B cell (primary cell): ENCODE measurements at regions not wholly inside any gene's neighbourhood (a gene's known extent, or its start where the extent isn't known, plus 50 kb on each side); places are given as distances from the start of the nearest gene placed in this dataset.
"Not testable (repeated sequence)": the region's sequence is repeated elsewhere in the genome, so short reads cannot be mapped to it uniquely, and the experiment has no call there.

Experiments
- ATAC-seq: fragments of 200-7000 bp; cut with Tn5 transposase; one replicate; pipeline ENCODE4 v1.10.0; 2021; ENCODE audit warnings: low read depth, mild to moderate bottlenecking, moderate number of reproducible peaks, moderate library complexity
- CTCF ChIA-PET: fragments of 350-600 bp; sonication (Branson Sonifier 250); formaldehyde crosslinking; loops from one replicate; lab custom pipeline; 2021; ENCODE audit warnings: antibody characterized with exemption, inconsistent platforms; lab: Charles Lee
- POLR2A ChIA-PET: fragments of 350-600 bp; sonication (Branson Sonifier 250); formaldehyde crosslinking; loops from one replicate; lab custom pipeline; 2021; ENCODE audit warnings: antibody characterized with exemption; lab: Charles Lee
- DNase-seq: peaks from one replicate; pipeline ENCODE4 v3.0.0; 2013
- H2AFZ ChIP-seq: 2 replicates; pipeline ENCODE4 v1.6.1; 2012; ENCODE audit warnings: mild to moderate bottlenecking, low read depth, low read length; ENCODE audit not compliant: insufficient read depth, poor library complexity, severe bottlenecking
- H3K27ac ChIP-seq, 2 donors: 1 replicate in 1 of 2; 2 replicates in 1 of 2; pipeline ENCODE4 v1.5.1; 2012 to 2013; ENCODE audit warnings: low read length in 2 of 2, mild to moderate bottlenecking in 2 of 2, moderate library complexity in 1 of 2
- H3K27me3 ChIP-seq, 4 experiments: fragments of 200-600 bp in 1 of 4; sonication (generic) in 1 of 4; replicated peaks in 1 of 4; 1 replicate in 2 of 4; 2 replicates in 2 of 4; pipeline versions ENCODE4 v1.6.1 to v1.7.0; 2013 to 2016; ENCODE audit warnings: low read length in 3 of 4, mild to moderate bottlenecking in 2 of 4, mixed read lengths in 1 of 4, moderate library complexity in 1 of 4; ENCODE audit not compliant: insufficient read depth in 4 of 4, control insufficient read depth in 3 of 4; ENCODE audit errors: control extremely low read depth in 1 of 4
- H3K36me3 ChIP-seq, 2 experiments: replicated peaks in 1 of 2; 1 replicate in 1 of 2; 2 replicates in 1 of 2; pipeline versions ENCODE4 v1.6.1 to v1.7.1; 2013; ENCODE audit warnings: low read length in 1 of 2; ENCODE audit not compliant: insufficient read depth in 2 of 2, control insufficient read depth in 1 of 2; ENCODE audit errors: control extremely low read depth in 1 of 2, extremely low read depth in 1 of 2
- H3K4me1 ChIP-seq, 2 donors: fragments of 200-600 bp in 1 of 2; sonication (generic) in 1 of 2; 1 replicate in 1 of 2; 2 replicates in 1 of 2; pipeline versions ENCODE4 v1.5.1 to v1.6.1; 2013 to 2017; ENCODE audit warnings: low read length in 2 of 2; ENCODE audit not compliant: control insufficient read depth in 2 of 2, insufficient read depth in 2 of 2
- H3K4me2 ChIP-seq: replicated peaks from 2 replicates; pipeline ENCODE3; 2012; ENCODE audit warnings: mild to moderate bottlenecking, low read depth, low read length; ENCODE audit not compliant: poor library complexity, severe bottlenecking
- H3K4me3 ChIP-seq, 5 experiments: fragments of 200-600 bp in 1 of 5; sonication (generic) in 1 of 5; 1 replicate in 3 of 5; 2 replicates in 2 of 5; pipeline versions ENCODE4 v1.5.1 to v1.7.0; 2011 to 2016; ENCODE audit warnings: low read length in 4 of 5, mild to moderate bottlenecking in 4 of 5, low read depth in 2 of 5, control low read depth in 1 of 5, moderate library complexity in 1 of 5; ENCODE audit not compliant: insufficient read depth in 1 of 5; ENCODE audit errors: control extremely low read depth in 1 of 5, extremely low read depth in 1 of 5
- H3K79me2 ChIP-seq: fragments of 200-600 bp; sonication (generic); one replicate; pipeline ENCODE4 v1.6.0; 2016; ENCODE audit warnings: low read length; ENCODE audit not compliant: control insufficient read depth, insufficient read depth
- H3K9ac ChIP-seq: fragments of 200-600 bp; sonication (generic); 2 replicates; pipeline ENCODE4 v1.6.1; 2017; ENCODE audit warnings: mild to moderate bottlenecking, low read length, moderate library complexity
- H3K9me3 ChIP-seq, 3 donors: one replicate each; pipeline versions ENCODE4 v1.6.1 to v1.7.1; 2013; ENCODE audit warnings: low read length in 2 of 3; ENCODE audit not compliant: control insufficient read depth in 2 of 3, insufficient read depth in 1 of 3; ENCODE audit errors: control extremely low read depth in 1 of 3
- H4K20me1 ChIP-seq: 2 replicates; pipeline ENCODE4 v1.6.0; 2012; ENCODE audit warnings: mild to moderate bottlenecking, low read length; ENCODE audit not compliant: insufficient read depth, control insufficient read depth, poor library complexity, severe bottlenecking
- H3K27ac Mint-ChIP-seq: one replicate; pipeline ENCODE4 v1.8.0; 2021; ENCODE audit warnings: mixed read lengths
- H3K27me3 Mint-ChIP-seq: one replicate; pipeline ENCODE4 v1.8.0; 2021; ENCODE audit warnings: mixed read lengths
- H3K4me1 Mint-ChIP-seq: one replicate; pipeline ENCODE4 v1.8.0; 2021; ENCODE audit warnings: mixed read lengths
- H3K4me3 Mint-ChIP-seq: one replicate; pipeline ENCODE4 v1.8.0; 2021; ENCODE audit warnings: mixed read lengths
- H3K9me3 Mint-ChIP-seq: one replicate; pipeline ENCODE4 v1.8.0; 2022; ENCODE audit warnings: mixed read lengths; ENCODE audit not compliant: insufficient read depth
- EZH2 ChIP-seq: IDR thresholded peaks from 2 replicates; pipeline ENCODE4 v1.6.1; 2012; ENCODE audit warnings: borderline replicate concordance, low read depth, mild to moderate bottlenecking, moderate library complexity, low read length; ENCODE audit not compliant: insufficient read depth, poor library complexity, severe bottlenecking
- WGBS: methylation state at CpG from one replicate; pipeline ENCODE4 v1.1.5; 2013; ENCODE audit warnings: missing lambda C conversion rate; ENCODE audit not compliant: insufficient coverage; 5-methylcytosine and 5-hydroxymethylcytosine counted together
- intact Hi-C: fragments of 100-400 bp; cut with micrococcal nuclease; formaldehyde crosslinking; loops from one replicate; pipeline ENCODE4 v1.10.0; 2022
- TF ChIP-seq, protein P1 (sequence below): fragments of 200-600 bp; IDR thresholded peaks from one replicate; pipeline ENCODE4 v1.8.0; 2022; ENCODE audit warnings: antibody characterized with exemption, mild to moderate bottlenecking

DNA sequence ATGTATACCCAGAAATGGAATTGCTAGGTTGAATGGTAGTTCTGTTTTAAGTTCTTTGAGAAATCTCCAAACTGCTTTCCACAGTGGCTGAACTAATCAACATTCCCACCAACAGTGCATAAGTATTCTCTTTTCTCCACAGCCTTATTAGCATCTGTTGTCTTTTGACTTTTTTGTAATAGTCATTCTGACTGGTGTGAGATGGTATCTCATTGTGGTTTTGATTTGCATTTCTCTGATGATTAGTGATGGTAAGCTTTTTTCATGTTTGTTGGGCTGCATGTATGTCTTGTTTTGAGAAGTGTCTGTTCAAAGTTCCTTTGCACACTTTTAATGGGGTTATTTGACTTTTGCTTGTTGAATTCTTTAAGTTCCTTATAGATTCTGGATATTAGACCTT is 52.4 kb upstream of the EHHADH start:
- H3K4me2 ChIP-seq, H3K36me3 ChIP-seq, H3K4me1 Mint-ChIP-seq, ATAC-seq, H3K9me3 ChIP-seq, H3K79me2 ChIP-seq, H3K27ac ChIP-seq, H3K27ac Mint-ChIP-seq, H3K9me3 Mint-ChIP-seq, DNase-seq, POLR2A ChIA-PET, H3K4me3 Mint-ChIP-seq, H3K4me1 ChIP-seq, H3K9ac ChIP-seq, H3K27me3 Mint-ChIP-seq, H3K27me3 ChIP-seq, H3K4me3 ChIP-seq, H4K20me1 ChIP-seq, H2AFZ ChIP-seq: not testable (repeated sequence)
- CTCF ChIA-PET: interaction anchor here (1.3 to 4.3 kb wide), 2 partner anchors 8 to 432 kb away, joined by 3 to 39 read pairs; no protein-coding TSS in a partner anchor
- intact Hi-C loops: loop anchor here (10.0 kb wide), 1 partner anchor 131 kb away; no protein-coding TSS in a partner anchor

- no peak overlapping the region for H3K27ac ChIP-seq
- WGBS: no CpG with 5 or more reads among the region's 3 CpGs
- Mint-ChIP-seq H3K27ac (no peak overlapping the region), H3K9me3 (peaks cover 8% of the 10 kb centered on the region), H3K27me3 (no peaks in the 10 kb centered on the region), H3K4me1 (no peaks in the 10 kb centered on the region), H3K4me3 (no peak overlapping the region)
- ChIA-PET POLR2A (no interaction called here), CTCF (interaction anchor here (1.3 to 4.3 kb wide), 2 partner anchors 8 to 432 kb away, joined by 3 to 39 read pairs; no protein-coding TSS in a partner anchor)
- no peak overlapping the region for H3K9ac ChIP-seq
- H3K79me2 ChIP-seq: no peaks in the 10 kb centered on the region
- ATAC-seq (no peak), DNase-seq (no peak)
- peaks cover 0 to 9% (median 5%) of the 10 kb centered on the region in 3 donors for H3K9me3 ChIP-seq
- no peaks in the 10 kb centered on the region for H3K36me3 ChIP-seq
- no peak overlapping the region for H2AFZ ChIP-seq
- no peaks in the 10 kb centered on the region for H3K27me3 ChIP-seq
- TF ChIP-seq EZH2: no peak
- TF ChIP-seq, protein P1, sequence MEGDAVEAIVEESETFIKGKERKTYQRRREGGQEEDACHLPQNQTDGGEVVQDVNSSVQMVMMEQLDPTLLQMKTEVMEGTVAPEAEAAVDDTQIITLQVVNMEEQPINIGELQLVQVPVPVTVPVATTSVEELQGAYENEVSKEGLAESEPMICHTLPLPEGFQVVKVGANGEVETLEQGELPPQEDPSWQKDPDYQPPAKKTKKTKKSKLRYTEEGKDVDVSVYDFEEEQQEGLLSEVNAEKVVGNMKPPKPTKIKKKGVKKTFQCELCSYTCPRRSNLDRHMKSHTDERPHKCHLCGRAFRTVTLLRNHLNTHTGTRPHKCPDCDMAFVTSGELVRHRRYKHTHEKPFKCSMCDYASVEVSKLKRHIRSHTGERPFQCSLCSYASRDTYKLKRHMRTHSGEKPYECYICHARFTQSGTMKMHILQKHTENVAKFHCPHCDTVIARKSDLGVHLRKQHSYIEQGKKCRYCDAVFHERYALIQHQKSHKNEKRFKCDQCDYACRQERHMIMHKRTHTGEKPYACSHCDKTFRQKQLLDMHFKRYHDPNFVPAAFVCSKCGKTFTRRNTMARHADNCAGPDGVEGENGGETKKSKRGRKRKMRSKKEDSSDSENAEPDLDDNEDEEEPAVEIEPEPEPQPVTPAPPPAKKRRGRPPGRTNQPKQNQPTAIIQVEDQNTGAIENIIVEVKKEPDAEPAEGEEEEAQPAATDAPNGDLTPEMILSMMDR: no peak
- intact Hi-C loops: loop anchor here (10.0 kb wide), 1 partner anchor 132 kb away; no protein-coding TSS in a partner anchor
- H4K20me1 ChIP-seq: no peaks in the 10 kb centered on the region
- no peak overlapping the region for H3K4me2 ChIP-seq
- no peak overlapping the region for H3K4me3 ChIP-seq
- no peaks in the 10 kb centered on the region for H3K4me1 ChIP-seq
Measured at GRCh38 chr3:185306847-185307246, 53.0 kb upstream of the EHHADH start.
